ENCODE measurements at regions not wholly inside any gene's neighbourhood (a gene's known extent, or its start where the extent isn't known, plus 50 kb on each side); places are given as distances from the start of the nearest gene placed in this dataset.

DNA sequence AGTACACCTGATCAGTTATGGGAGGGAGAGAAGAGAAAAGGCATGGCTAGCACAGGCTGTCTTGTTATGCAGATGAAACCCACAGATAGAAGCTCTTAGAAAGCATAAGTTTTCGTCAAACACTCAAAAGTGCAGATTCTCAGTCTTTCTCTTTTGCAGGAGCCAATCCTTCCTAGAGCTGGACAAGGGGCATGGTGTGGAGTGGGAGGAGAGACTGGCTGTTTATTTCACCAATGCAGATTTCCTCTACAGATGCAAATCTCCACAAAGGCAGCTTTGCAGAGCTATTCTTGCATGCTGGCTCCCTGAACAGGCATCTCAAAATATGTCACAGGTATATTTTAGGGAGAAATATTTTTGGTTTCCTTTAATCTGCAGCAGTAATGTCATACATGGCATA, 1400.7 kb downstream of the CDH8 start:
- TF ChIP-seq, protein P1, sequence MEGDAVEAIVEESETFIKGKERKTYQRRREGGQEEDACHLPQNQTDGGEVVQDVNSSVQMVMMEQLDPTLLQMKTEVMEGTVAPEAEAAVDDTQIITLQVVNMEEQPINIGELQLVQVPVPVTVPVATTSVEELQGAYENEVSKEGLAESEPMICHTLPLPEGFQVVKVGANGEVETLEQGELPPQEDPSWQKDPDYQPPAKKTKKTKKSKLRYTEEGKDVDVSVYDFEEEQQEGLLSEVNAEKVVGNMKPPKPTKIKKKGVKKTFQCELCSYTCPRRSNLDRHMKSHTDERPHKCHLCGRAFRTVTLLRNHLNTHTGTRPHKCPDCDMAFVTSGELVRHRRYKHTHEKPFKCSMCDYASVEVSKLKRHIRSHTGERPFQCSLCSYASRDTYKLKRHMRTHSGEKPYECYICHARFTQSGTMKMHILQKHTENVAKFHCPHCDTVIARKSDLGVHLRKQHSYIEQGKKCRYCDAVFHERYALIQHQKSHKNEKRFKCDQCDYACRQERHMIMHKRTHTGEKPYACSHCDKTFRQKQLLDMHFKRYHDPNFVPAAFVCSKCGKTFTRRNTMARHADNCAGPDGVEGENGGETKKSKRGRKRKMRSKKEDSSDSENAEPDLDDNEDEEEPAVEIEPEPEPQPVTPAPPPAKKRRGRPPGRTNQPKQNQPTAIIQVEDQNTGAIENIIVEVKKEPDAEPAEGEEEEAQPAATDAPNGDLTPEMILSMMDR (IDR thresholded peaks at IDR 0.05), result no peak
- no peak for TF ChIP-seq POLR2A (IDR thresholded peaks at IDR 0.05)

Data from uterus (tissue), 2 donors.